LHCN-M2 (cell line): ENCODE measurements at regions not wholly inside any gene's neighbourhood (a gene's known extent, or its start where the extent isn't known, plus 50 kb on each side); places are given as distances from the start of the nearest gene placed in this dataset.

Experiments used
- DNase-seq: peaks from one replicate; pipeline ENCODE4 v3.0.0-alpha.2; 2012; ENCODE audit warnings: low read depth

DNA sequence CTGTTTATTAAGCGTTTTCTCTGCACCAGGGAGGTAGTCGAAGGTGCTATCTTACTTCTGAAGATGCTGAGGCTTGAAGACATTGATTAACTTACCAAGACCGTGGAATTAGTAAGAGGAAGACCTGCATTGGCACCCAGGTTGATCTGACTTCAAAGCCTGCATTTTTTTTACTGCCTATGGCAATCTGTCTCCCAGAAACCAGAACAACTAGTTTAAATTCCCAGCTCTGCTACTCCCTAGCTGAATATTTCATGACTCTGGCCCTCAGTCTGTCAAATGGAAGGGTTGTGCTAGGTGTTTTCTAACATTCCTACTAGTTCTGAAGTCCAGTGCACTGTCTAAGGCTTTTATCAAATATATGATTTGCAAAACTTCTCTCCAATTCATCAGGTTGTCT, 52.0 kb upstream of the GRAMD1B start:
- no peak for DNase-seq

DNA sequence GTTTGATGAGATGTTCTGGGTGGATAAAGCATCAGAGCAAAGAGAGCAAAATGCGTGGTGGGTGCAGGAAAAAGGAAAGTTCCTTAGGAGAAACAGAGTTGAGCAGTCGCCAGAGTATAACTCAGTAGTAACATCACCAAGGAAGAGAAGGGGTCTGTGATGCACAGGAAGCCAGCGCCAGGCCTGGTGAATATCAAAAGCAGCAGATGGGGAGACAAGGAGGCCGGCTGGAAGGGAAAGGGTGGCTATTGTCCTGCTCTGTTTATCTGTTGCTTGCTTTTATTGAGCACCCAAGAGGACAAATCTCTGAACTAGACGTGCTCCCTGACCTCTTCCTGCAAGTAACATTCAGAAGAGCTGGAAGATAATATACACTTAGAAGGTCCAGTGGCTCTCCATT, 52.7 kb upstream of the GRAMD1B start:
- no peak for DNase-seq

DNA sequence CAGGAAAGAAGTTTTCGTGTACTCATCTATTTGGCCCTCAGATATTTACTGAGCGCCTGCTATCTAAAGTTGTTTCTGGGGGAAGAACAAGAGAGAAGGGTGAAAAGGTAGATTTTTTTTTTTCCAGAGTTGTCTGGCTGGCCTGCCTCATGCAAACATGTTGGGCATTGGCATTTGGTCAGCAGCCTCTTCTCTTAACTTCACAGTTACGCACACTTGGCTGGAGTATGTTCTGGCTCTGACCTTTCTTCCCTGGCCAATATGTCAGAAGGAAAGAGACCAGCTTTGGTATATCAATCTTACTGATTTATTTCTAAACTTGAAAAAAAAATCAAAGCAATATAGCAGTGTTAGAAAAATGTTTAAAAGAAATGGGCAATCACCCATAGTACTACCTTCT, 54.2 kb upstream of the GRAMD1B start:
- DNase-seq = no peak

GRCh38 chr11:123374622-123374968, 55.5 kb upstream of the GRAMD1B start:
- no peak for DNase-seq

DNA sequence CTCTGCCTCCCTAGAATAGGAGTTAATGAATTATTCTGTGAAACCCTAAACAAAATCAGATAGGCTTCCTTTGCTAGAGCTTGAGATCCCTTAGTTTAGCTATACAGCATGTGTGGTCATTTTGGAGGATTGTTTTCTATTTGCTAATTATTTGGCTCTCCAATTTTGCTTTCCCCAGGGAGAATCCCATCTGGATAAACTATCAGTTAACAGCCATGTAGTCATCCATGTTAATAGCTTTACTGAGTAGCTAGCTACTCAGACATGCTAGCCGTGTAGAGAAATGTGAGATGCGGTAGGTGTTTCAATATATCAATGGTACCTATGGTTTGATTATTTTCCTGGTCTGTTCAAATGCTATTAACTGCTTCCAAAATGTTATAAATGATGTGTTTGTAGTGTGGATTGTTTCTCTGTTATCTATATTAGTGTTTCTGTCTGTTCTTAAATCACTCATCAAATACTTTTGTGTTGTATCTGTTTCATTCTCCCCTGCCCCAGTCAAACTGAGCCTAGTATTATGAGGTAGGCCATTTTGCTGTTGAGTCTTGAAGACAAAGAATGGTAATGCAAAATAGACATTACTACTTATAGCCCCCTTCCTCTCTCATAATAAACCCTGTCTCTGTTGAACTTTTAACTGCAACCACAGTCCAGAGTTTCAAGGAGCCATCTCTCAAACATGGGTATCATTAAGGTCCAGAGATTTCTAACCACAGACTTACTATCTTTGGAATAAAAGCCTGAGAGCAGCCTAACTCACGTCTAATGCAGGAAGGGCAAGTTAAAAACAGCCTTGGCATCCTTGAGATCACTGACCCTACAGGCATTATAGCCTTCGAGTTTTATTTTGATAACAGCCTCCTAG, 56.1 kb upstream of the GRAMD1B start:
- no peak for DNase-seq

DNA sequence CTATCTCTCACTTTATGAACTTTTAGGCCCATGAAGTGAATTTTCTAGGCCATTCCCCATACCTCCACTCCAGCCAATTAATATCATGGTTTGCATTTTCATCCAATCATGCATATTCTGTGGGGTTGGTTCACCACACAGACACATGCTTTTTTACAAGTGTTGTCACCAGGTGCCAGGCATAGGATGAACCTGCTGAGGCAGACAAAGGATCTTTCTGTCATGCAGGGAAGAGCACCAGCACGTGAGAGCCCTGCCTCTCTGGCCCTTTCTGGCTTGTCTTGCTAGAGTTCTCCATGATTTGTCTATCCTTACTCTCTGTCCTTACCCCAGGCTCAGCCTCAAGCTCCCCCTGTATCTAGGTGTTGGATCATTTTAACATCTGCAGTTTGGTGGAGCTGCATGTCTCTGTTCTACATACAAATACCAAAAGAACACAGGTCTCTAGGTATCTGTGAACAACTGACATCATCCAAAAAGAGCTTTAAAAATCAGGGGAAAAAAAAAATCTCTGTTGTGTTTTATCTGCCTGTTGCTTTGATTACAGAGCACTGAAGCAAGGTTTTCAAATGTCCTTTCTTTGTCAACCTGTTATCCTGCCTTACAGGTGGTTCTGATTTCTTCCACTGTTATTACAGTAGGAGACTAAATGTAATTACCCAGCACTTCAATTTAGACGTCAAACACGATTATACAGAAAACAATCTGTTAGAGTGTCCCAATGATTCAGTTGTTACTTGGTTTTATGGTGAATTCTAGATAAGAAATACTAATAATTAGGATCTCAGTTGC, 58.4 kb upstream of the GRAMD1B start:
- DNase-seq = no peak

DNA sequence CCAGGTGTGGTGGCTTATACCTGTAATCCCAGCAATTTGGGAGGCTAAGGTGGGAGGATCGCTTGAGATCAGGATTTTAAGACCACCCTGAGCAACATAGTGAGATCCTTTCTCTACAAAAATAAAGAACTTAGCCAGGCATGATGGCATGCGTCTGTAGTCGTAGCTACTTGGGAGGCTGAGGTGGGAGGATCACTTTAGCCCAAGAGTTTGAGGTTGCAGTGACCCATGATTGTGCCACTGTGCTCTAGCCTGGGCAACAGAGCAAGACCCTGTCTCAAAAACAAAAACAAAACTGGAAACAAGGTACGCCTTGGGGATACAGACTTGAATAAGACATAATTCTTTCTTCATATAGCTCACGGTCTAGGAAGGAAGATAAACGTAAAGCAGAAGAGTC, 63.1 kb upstream of the GRAMD1B start:
- DNase-seq = no peak

GRCh38 chr11:123365955-123366354, 64.1 kb upstream of the GRAMD1B start:
- no peak for DNase-seq

- no peak for DNase-seq
These were observed 66.0 kb upstream of the GRAMD1B start for GRCh38 chr11:123364080-123364479.

DNA sequence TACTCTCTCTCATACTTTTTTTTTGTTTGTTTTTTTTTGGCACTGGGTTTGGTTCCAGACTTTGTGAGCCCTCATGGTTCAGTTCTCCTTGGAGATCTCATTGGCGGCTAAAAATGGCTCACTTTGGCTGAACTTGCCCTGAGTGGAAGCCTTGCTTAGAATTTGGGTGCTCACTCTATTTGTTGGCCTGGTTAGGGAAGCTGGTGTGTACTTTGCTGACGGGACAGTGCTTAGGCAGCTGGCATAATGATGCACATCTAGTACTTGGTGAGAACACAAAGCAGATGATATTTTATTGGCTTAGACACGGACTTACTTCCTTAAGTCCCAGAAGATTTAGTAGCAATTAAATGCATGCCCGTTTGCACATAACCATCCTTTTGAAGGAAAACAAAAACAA, 66.5 kb upstream of the GRAMD1B start:
- no peak for DNase-seq

DNA sequence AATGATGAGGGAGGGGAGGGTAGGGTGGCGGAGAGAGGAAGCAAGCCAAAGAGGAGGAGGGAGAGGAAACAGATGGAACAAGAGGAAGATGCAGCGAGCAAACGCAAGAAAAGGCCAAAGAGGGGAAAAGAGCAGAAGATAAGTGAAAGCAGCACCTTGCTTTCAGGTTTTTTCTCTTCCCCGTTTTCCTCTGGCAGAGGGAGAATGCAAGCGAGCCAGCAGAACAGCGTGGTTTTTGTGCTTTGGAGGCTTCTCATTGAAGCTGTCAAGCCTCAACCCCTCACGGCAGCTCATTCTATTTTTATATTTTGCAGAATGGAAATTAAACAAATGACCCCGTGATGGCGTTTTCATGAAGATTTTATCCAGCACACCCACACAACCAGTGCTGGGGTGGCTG, 67.1 kb upstream of the GRAMD1B start:
- no peak for DNase-seq

DNA sequence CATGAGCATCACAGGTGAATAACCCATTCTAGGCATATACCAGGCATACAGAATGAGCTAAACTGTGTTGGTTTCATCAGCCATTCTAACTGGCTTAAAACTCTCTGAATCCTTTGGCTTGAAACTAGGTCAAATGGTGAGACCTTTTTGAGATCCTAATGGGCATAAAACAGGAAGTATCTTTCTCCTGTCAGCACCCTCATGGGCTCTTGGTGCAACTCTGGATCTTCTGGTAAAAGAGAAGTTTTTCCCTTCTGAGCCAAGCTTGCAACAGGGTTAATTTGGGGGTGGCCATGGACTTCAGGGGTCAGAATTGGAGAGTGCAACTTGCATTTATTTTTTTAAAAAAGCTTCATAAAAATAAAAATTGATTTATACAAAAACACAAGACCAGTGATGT, 67.9 kb upstream of the GRAMD1B start:
- DNase-seq = no peak

GRCh38 chr11:123361110-123361509, 69.0 kb upstream of the GRAMD1B start:
- no peak for DNase-seq

- DNase-seq = no peak
These were observed 69.7 kb upstream of the GRAMD1B start for GRCh38 chr11:123360267-123360936.

DNA sequence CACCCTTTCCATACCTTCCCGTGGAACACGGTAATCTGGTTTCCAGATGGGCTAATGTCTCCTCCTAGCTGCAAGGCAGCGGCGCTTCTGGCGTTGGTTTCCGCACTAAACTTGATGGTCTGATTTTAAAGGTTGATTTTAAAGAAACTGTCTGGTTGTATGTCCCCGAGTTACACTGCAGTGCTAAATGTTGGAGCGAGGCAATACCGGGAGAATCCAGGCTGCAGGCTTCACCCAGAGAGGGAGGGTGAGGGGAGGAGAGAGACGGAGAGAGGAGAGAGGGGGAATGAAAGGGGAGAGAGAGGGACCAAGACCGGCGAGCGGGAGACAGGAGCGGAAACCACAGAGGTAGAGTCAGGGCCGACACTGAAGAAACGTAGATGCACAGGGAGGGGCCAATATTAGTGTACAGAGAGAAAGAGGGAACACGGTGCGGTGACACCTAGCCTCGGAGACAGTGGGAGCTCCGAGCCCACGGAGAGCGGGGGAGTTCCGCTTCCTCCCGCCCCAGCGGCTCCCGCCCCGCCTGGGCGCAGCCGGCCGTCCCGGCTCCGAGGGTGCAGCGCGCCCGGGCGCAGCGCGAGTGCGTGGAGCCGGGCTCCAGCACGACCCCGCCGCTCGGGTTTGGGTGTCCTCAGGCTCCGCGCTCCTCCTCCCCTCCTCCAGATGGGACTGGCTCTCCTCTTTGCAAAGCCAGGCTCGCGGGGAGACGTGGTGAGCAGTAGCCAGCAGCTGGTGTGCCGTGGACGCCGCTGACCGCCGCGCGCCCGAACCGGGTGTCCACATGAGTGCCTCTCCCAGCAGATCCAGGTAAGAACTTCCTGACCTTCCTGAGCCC, 71.9 kb upstream of the GRAMD1B start:
- no peak for DNase-seq

GRCh38 chr11:123357353-123357989, 72.6 kb upstream of the GRAMD1B start:
- no peak for DNase-seq

DNA sequence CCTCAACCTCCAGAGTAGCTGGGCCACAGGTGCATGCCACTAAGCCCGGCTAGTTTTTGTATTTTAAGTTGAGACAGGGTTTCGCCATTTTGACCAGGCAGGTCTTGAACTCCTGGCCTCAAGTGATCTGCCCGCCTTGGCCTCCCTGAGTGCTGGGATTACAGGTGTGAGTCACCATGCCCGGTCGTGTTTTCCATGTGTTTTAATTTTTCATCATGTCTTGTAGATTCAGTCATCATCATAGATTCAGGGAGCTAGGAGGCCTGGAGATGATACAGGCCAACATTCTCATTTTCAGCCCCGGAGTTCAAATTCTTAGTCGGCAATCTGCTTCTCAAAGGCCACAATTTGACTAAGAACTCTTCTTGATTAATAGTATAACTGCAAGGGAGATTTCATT, 73.5 kb upstream of the GRAMD1B start:
- no peak for DNase-seq

GRCh38 chr11:123354371-123354975, 75.6 kb upstream of the GRAMD1B start:
- DNase-seq = no peak

DNA sequence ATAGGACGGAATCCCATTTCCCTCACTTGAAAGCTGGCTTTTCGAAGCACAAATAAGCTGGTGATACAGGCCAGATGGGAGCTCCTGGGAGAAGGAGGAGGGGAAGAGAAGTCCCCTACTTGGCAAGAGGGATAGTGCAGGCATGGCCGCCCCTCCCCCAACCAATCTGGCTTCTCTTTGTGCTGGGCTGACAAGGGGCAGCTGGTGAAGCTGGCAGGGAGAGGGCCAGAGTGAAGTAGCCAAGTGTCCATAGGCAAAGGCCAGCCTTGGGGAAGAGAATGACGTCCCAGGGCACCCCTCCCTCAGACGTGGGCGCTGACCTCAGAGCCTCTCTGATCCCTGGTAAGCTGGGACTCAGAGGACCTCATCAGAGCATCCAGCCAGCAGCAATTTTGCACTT, 78.7 kb upstream of the GRAMD1B start:
- no peak for DNase-seq

GRCh38 chr11:123349382-123349781, 80.7 kb upstream of the GRAMD1B start:
- no peak for DNase-seq
